ENCODE measurements at regions not wholly inside any gene's neighbourhood (a gene's known extent, or its start where the extent isn't known, plus 50 kb on each side); places are given as distances from the start of the nearest gene placed in this dataset.
"Not testable (repeated sequence)": the region's sequence is repeated elsewhere in the genome, so short reads cannot be mapped to it uniquely, and the experiment has no call there.

DNA sequence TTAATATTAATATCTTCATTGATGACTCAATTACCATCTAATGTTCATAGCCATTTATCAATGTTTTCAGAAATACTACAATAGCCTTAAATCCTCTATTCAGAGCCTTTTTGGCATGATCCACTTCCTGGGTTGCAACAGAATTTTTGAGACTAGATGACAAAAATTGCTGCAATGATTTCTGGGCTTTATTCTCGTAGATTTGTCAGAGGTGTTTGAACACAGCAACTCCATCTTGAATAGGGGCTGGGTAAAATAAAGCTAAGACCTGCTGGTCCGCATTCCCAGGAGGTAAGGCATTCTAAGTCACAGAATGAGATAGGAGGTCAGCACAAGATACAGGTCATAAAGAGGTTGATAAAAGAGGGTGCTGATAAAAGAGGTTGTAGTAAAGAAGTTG, 165.8 kb upstream of the CNOT2 start:
- Mint-ChIP-seq H3K4me1 (no peaks in the 10 kb centered on the region), H3K36me3 (ENCODE audit: low read depth) (no peaks in the 10 kb centered on the region), H3K4me3 (no peak overlapping the region), H3K9me3 (ENCODE audit: low read depth) (peaks cover 2% of the 10 kb centered on the region), H3K27ac (no peak overlapping the region), H3K27me3 (no peaks in the 10 kb centered on the region)
- intact Hi-C loops (cut with DNase I, micrococcal nuclease) = no loop called here
- CTCF ChIA-PET = no interaction called here
- ATAC-seq (no peak), DNase-seq (no peak)
- POLR2A ChIA-PET = no interaction called here

DNA sequence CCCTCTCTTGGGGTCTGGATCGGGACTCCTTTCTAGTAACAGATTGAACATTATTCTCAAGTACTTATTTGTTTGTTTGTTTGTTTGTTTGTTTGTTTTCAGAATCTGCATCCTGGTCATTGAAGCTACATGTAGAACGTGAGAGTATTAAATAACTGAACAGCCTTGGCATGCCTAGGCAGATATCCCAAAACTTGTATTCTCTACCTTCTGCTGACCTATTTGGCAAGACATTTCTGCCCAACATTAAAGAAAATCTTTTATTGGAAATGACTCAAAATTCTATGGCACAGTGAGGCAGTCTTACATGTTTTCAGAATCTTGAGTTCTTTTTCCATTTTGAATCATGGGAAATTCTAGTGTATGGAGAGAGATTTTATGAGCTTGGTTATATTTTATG, 165.1 kb upstream of the CNOT2 start:
- CTCF ChIA-PET = interaction anchor here (0.6 kb wide), 1 partner anchor 587 kb away, joined by 3 read pairs; no protein-coding TSS in a partner anchor
- ATAC-seq (no peak), DNase-seq (no peak)
- Mint-ChIP-seq H3K36me3 (ENCODE audit: low read depth) (no peaks in the 10 kb centered on the region), H3K27ac (no peak overlapping the region), H3K9me3 (ENCODE audit: low read depth) (peaks cover 4% of the 10 kb centered on the region), H3K4me1 (no peaks in the 10 kb centered on the region), H3K27me3 (no peaks in the 10 kb centered on the region), H3K4me3 (no peak overlapping the region)
- intact Hi-C loops (cut with DNase I, micrococcal nuclease) = no loop called here
- POLR2A ChIA-PET = no interaction called here

DNA sequence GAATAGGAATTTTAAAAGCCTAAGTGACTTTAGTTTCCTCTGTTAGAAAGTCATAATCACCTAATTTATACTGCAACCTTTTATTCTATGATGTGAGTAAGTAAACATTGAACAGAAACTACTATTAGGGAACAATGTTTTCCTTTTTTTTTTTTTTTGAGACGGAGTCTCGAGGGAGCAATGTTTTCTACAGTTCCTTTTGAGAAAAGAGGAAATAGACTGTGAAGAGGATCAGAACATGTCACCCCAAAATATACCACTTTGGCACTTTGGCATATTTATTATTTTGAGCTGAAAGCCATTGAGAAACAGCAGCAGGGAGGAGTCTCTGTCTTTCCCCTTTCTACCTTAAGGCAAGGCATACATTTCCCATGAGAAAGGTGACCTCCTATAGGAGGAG, 162.7 kb upstream of the CNOT2 start:
- H3K36me3 Mint-ChIP-seq (ENCODE audit: low read depth) = no peaks in the 10 kb centered on the region
- peaks cover 4% of the 10 kb centered on the region for H3K9me3 Mint-ChIP-seq (ENCODE audit: low read depth)
- intact Hi-C loops (cut with DNase I, micrococcal nuclease) = no loop called here
- CTCF ChIA-PET = interaction anchor here (1.2 kb wide), 1 partner anchor 13 kb away, joined by 3 read pairs; no protein-coding TSS in a partner anchor
- no peaks in the 10 kb centered on the region for H3K4me1 Mint-ChIP-seq
- POLR2A ChIA-PET = no interaction called here
- DNase-seq (no peak), ATAC-seq (no peak)
- no peaks in the 10 kb centered on the region for H3K27me3 Mint-ChIP-seq
- H3K27ac Mint-ChIP-seq = no peak overlapping the region
- H3K4me3 Mint-ChIP-seq = no peak overlapping the region

DNA sequence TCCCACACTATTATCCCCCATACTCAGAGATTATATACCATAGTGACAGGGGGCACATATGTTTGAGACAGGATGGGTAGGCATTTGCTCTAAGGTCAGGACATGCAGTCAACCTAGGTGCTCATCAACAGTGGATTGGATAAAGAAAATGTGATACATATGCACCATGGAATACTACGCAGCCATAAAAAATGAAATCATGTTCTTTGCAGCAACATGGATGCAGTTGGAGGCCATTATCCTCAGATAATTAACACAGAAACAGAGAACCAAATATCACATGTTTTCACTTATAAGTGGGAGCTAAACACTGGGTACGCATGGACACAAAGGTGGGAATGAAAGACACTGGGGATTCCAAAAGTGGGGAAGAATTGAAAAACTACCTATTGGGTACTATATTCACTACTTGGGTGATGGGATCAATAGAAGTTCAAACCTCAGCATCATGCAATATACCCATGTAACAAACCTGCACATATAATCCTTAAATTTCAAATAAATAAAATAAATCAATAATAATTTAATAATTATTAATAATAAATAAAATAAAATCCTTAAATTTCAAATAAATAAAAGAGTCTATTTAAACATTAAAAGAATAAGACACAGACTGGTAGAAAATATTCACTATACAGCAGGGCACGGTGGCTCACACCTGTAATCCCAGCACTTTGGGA, 160.1 kb upstream of the CNOT2 start:
- Mint-ChIP-seq H3K36me3 (ENCODE audit: low read depth) (no peaks in the 10 kb centered on the region), H3K4me1 (no peaks in the 10 kb centered on the region), H3K27ac (no peak overlapping the region), H3K27me3 (no peaks in the 10 kb centered on the region), H3K4me3 (no peak overlapping the region), H3K9me3 (ENCODE audit: low read depth) (peaks cover 5% of the 10 kb centered on the region)
- intact Hi-C loops (cut with DNase I, micrococcal nuclease) = no loop called here
- ChIA-PET CTCF (no interaction called here), POLR2A (no interaction called here)
- ATAC-seq = no peak
- no peak for DNase-seq

DNA sequence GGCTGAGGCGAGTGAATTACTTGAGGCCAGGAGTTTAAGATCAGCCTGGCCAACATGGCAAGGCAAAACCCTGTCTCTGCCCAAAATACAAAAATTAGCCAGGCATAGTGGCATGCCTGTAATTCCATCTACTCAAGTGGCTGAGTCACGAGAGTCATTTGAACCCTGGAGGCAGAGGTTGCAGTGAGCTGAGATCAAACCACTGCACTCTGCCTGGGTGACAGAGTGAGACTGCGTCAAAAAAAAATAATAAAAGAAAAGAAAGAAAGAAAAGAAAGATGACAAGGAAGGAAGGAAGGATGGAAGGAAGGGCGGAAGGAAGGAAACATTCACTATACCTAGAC, 159.6 kb upstream of the CNOT2 start:
- Mint-ChIP-seq H3K27ac (no peak overlapping the region), H3K36me3 (ENCODE audit: low read depth) (no peaks in the 10 kb centered on the region), H3K9me3 (ENCODE audit: low read depth) (peaks cover 6% of the 10 kb centered on the region), H3K27me3 (no peaks in the 10 kb centered on the region), H3K4me1 (no peaks in the 10 kb centered on the region), H3K4me3 (no peak overlapping the region)
- ChIA-PET POLR2A (no interaction called here), CTCF (no interaction called here)
- intact Hi-C loops (cut with DNase I, micrococcal nuclease) = no loop called here
- no peak for DNase-seq
- no peak for ATAC-seq

DNA sequence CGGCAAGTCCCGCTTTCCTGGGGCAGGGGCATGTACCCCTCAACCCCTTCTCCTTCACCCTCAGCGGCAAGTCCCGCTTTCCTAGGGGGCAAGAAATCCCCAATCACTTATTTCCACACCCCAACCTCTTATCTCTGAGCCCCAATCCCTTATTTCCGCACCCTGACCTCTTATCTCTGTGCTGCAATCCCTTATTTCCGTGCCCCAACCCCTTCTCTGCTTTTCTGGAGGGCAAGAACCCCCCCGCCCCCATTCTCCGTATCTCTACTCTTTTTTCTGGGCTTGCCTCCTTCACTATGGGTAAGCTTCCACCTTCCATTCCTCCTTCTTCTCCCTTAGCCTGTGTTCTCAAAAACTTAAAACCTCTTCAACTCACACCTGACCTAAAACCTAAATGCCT, 156.9 kb upstream of the CNOT2 start:
- intact Hi-C loops (cut with DNase I, micrococcal nuclease); H3K9me3 Mint-ChIP-seq (ENCODE audit: low read depth); H3K4me3 Mint-ChIP-seq; H3K4me1 Mint-ChIP-seq; DNase-seq; POLR2A ChIA-PET; H3K27ac Mint-ChIP-seq; H3K27me3 Mint-ChIP-seq; CTCF ChIA-PET; H3K36me3 Mint-ChIP-seq (ENCODE audit: low read depth); ATAC-seq: not testable (repeated sequence)

DNA sequence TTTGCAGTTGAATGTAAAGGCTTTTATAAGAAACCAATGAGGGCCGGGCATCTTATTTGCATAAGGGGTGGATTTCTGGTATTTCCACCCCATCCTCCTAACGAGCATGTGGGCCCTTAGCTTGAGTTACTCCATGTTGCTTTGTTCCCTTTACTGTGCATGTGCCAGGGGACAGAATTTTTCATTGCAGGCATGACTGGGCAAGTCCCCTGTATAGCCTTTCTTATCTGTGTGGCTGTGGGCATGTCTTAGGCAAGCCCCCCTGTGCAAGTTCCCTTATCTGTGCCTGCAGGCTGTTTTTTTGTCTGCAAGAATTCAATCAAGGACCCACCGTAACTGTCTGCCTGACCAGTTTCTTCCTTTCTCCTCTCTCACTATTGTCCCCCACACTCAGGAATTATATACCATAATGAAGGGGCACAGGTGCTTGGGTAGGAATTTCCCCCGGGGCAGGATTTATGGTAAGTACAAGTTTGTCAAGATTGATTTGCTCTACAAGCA, 152.2 kb upstream of the CNOT2 start:
- Mint-ChIP-seq H3K4me3 (no peak overlapping the region), H3K36me3 (ENCODE audit: low read depth) (no peaks in the 10 kb centered on the region), H3K4me1 (no peaks in the 10 kb centered on the region), H3K9me3 (ENCODE audit: low read depth) (peaks cover 1% of the 10 kb centered on the region), H3K27me3 (no peaks in the 10 kb centered on the region), H3K27ac (no peak overlapping the region)
- intact Hi-C loops (cut with DNase I, micrococcal nuclease) = no loop called here
- CTCF ChIA-PET = interaction anchor here (0.7 kb wide), 1 partner anchor 208 kb away, joined by 3 read pairs; no protein-coding TSS in a partner anchor
- POLR2A ChIA-PET = no interaction called here
- no peak for DNase-seq
- ATAC-seq = no peak

DNA sequence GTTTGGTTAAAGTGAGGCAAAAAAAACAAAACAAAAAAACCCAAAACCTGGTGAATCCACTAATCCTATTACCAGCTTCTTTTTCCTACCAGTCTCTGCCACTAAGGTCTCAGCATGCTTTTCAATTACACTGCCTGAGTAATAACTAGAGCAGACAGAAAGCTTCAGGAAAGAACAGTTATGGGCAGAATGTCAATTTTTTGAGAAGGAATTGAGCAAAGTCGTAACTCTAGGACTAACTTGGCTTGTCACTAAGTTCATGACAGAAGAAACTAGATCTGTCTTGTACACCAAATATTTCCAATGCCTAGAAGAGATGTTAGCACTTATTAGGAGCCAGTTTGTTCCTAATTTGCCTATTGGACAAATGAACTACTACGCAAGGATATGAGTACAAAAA, 148.8 kb upstream of the CNOT2 start:
- ATAC-seq = no peak
- intact Hi-C loops (cut with DNase I, micrococcal nuclease) = no loop called here
- Mint-ChIP-seq H3K27ac (no peak overlapping the region), H3K4me1 (no peaks in the 10 kb centered on the region), H3K4me3 (no peak overlapping the region), H3K9me3 (ENCODE audit: low read depth) (no peaks in the 10 kb centered on the region), H3K36me3 (ENCODE audit: low read depth) (no peaks in the 10 kb centered on the region), H3K27me3 (no peaks in the 10 kb centered on the region)
- ChIA-PET CTCF (interaction anchor here (1.2 kb wide), 1 partner anchor 13 kb away, joined by 3 read pairs; no protein-coding TSS in a partner anchor), POLR2A (no interaction called here)
- DNase-seq = no peak

DNA sequence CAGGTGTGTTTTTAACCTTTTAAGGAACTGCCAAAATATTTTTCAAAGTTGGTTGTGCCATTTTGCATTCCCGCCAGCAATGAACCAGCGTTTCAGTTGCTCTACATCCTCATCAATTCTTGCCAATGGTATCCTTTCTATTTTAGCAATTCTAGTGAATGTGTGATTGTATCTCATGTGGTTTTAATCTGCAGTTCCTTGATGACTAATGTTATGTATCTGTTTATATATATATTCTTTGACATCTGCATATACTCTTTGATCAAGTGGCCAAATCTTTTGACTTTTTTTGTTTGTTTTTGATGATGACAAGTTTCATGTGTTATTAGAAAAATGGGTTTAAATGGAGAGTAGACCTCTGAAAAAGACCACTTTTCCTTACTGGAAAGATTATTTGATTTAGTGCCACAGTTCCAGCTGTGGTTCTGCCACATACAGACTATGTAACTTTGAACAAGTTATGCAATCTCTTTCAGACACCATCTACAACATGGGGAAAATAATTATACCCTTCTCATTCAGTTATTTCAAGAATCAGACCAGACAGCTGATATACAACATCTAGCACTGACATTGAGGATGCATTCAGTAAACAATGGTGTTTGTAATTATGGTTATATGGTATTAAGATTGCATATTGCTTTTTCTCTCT, 146.3 kb upstream of the CNOT2 start:
- DNase-seq (no peak), ATAC-seq (no peak)
- H3K4me3 Mint-ChIP-seq = no peak overlapping the region
- no peaks in the 10 kb centered on the region for H3K9me3 Mint-ChIP-seq (ENCODE audit: low read depth)
- ChIA-PET POLR2A (interaction anchor here (0.7 kb wide), 1 partner anchor 192 kb away, joined by 4 read pairs; no protein-coding TSS in a partner anchor), CTCF (no interaction called here)
- peaks cover 4% of the 10 kb centered on the region for H3K27me3 Mint-ChIP-seq
- intact Hi-C loops (cut with DNase I, micrococcal nuclease) = no loop called here
- no peak overlapping the region for H3K27ac Mint-ChIP-seq
- H3K4me1 Mint-ChIP-seq = no peaks in the 10 kb centered on the region
- H3K36me3 Mint-ChIP-seq (ENCODE audit: low read depth) = no peaks in the 10 kb centered on the region

DNA sequence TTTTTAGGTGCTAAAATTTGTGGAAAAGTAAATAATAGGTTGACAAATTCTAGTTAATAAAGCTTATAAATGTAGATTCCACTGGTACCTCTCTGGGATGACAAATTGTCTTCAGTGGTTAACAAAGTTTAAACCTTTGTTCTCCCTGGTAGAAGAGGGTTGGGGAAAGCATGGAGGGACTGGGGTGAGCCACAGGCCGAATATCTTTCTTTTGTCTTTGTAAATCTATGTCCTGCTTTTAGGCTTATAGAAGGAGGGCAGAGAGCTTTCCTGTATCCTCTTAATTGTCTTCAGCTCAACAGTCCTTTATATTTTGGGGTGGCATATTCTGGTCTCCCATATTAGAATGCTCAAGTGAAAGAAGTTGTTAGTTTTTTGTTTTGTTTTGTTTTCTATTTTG, 142.2 kb upstream of the CNOT2 start:
- H3K36me3 Mint-ChIP-seq (ENCODE audit: low read depth) = no peaks in the 10 kb centered on the region
- DNase-seq (no peak), ATAC-seq (no peak)
- H3K4me3 Mint-ChIP-seq = no peak overlapping the region
- H3K27me3 Mint-ChIP-seq = peaks cover 4% of the 10 kb centered on the region
- POLR2A ChIA-PET = no interaction called here
- H3K27ac Mint-ChIP-seq = no peak overlapping the region
- no peaks in the 10 kb centered on the region for H3K4me1 Mint-ChIP-seq
- CTCF ChIA-PET = no interaction called here
- intact Hi-C loops (cut with DNase I, micrococcal nuclease) = no loop called here
- no peaks in the 10 kb centered on the region for H3K9me3 Mint-ChIP-seq (ENCODE audit: low read depth)

DNA sequence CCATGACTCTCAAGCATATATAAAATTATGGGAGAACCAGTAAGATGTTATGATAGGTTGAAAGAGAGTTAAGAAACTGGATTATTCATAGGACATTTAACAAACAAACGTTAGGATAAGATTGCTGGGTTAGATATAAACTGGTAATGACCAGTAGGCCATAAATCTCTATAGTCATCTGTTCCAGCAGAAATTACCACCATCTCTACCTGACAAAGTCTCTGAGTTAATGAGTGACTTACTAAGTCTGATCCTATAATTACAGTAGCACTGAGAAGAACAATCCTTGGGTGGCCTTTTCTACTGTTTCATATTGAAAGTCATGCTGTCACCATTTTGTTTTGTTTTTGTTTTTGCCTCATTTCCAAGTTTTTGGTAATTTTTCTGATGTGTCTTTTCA, 136.9 kb upstream of the CNOT2 start:
- peaks cover 2% of the 10 kb centered on the region for H3K27me3 Mint-ChIP-seq

DNA sequence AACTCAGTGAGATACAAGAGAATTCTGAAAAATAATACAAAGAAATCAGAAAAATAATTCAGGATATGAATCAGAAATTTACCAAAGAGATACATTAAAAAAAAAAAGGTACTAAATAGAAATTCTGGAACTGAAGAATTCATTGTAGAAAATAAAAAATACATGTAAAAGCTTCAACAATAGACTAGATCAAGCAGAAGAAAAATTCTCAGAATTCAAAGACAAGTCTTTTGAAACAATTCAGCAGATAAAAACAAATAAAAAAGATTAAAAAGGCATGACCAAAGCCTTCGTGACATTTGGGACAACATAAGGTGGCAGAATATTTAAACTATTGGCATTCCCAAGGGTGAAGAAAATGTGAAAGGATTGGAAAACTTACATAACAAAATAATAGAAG, 133.1 kb upstream of the CNOT2 start:
- DNase-seq = no peak
- H3K4me1 Mint-ChIP-seq = no peaks in the 10 kb centered on the region
- no peak overlapping the region for H3K4me3 Mint-ChIP-seq
- no peak for ATAC-seq
- peaks cover 3% of the 10 kb centered on the region for H3K36me3 Mint-ChIP-seq (ENCODE audit: low read depth)
- no peak overlapping the region for H3K27ac Mint-ChIP-seq
- intact Hi-C loops (cut with DNase I, micrococcal nuclease) = no loop called here
- ChIA-PET POLR2A (no interaction called here), CTCF (interaction anchor here (0.7 kb wide), 1 partner anchor 181 kb away, joined by 3 read pairs; no protein-coding TSS in a partner anchor)
- H3K9me3 Mint-ChIP-seq (ENCODE audit: low read depth) = peaks cover 16% of the 10 kb centered on the region
- H3K27me3 Mint-ChIP-seq = peaks cover 2% of the 10 kb centered on the region

More for the DNA sequence above, 136.9 kb upstream of the CNOT2 start:
- ATAC-seq (no peak), DNase-seq (no peak)
- intact Hi-C loops (cut with DNase I, micrococcal nuclease) = no loop called here
- Mint-ChIP-seq H3K4me3 (no peak overlapping the region), H3K36me3 (ENCODE audit: low read depth) (peaks cover 3% of the 10 kb centered on the region), H3K9me3 (ENCODE audit: low read depth) (peaks cover 12% of the 10 kb centered on the region), H3K4me1 (no peaks in the 10 kb centered on the region), H3K27ac (no peak overlapping the region)
- ChIA-PET CTCF (no interaction called here), POLR2A (no interaction called here)
